ENCODE measurements at regions not wholly inside any gene's neighbourhood (a gene's known extent, or its start where the extent isn't known, plus 50 kb on each side); places are given as distances from the start of the nearest gene placed in this dataset.

DNA sequence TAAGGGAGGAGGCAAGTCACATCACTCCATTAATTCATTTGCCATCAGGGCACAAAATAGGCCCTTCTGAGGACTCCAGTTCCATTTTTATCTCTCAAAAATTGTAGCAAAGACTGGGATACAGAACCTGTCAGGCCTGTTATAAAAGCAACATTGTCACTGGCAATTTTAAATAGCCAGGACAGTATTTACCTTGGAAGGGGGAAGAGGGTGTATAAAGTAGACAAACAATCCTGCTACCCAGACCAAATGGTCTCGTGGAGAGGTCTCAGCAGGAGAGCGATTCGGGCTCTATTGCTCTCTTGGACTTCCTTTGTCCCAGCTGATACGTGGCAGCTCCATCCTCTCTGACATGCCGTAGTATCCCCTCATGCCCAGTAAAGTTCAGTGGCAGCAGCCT, 740.3 kb upstream of the HS6ST1 start:
- TF ChIP-seq CTCF (IDR thresholded peaks at IDR 0.05; ENCODE audit: low read length, missing control alignments): no peak
- no peak for DNase-seq (ENCODE audit: low read depth)
- no peak overlapping the region for H3K4me3 ChIP-seq (replicated peaks; ENCODE audit: low read depth, low read length)

- TF ChIP-seq CTCF (IDR thresholded peaks at IDR 0.05; ENCODE audit: low read length, missing control alignments): no peak
- DNase-seq (ENCODE audit: low read depth): no peak
- H3K4me3 ChIP-seq (replicated peaks; ENCODE audit: low read depth, low read length): no peak overlapping the region
Observed at GRCh38 chr2:129059476-129059875, 740.8 kb upstream of the HS6ST1 start.

DNA sequence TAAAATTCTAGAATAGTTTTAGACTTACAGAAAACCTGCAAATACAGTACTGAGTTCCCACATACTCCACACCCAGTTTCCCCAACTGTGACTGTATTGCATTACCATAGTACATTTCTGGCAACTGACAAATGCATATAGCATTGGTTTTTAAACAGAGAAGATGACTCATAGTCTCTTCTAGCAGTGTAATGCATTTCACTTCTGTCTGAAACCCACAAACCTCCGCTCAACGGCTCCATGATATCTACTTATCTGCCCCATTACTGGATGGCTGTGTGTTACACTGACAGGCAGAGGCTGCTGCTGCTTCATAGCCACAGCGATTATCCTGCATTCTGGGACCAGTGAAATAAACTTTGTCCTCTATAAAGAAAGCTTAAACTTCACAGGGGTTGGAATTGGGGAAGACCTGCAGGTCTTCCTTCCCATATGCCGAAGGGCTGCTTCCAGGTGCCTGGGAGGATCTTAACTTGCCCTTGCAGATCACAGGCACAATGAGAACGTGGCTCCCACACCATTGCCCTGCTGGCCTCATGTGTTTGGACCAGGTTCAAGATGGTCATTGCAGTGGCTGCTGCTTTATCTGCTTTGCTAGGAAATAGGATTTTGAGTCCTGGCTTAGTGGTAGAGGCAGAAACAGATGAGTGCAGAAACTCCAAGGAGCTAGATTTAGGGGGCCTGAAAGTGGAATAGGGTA, 742.6 kb upstream of the HS6ST1 start:
- no peak for TF ChIP-seq CTCF (IDR thresholded peaks at IDR 0.05; ENCODE audit: low read length, missing control alignments)
- H3K4me3 ChIP-seq (replicated peaks; ENCODE audit: low read depth, low read length): no peak overlapping the region
- peak; percentile 80 for DNase-seq (ENCODE audit: low read depth)

DNA sequence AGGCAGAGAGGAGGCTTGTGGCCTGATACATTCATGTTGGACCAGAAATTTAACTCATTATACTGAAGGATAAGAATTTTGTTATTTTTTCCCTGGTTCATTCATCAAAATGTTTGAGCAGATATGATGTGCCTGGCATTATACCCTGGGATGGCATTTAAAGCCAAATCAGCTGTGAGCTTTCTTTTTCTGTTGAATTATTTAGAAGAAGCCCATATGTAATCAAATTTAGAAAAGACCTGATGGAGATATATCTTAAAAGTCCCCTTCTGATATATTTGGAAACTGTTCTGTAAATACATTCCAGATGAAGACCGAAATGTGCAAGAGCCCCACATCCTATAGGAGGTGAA, 743.1 kb upstream of the HS6ST1 start:
- TF ChIP-seq CTCF (IDR thresholded peaks at IDR 0.05; ENCODE audit: low read length, missing control alignments): no peak
- no peak overlapping the region for H3K4me3 ChIP-seq (replicated peaks; ENCODE audit: low read depth, low read length)
- DNase-seq (ENCODE audit: low read depth): no peak

DNA sequence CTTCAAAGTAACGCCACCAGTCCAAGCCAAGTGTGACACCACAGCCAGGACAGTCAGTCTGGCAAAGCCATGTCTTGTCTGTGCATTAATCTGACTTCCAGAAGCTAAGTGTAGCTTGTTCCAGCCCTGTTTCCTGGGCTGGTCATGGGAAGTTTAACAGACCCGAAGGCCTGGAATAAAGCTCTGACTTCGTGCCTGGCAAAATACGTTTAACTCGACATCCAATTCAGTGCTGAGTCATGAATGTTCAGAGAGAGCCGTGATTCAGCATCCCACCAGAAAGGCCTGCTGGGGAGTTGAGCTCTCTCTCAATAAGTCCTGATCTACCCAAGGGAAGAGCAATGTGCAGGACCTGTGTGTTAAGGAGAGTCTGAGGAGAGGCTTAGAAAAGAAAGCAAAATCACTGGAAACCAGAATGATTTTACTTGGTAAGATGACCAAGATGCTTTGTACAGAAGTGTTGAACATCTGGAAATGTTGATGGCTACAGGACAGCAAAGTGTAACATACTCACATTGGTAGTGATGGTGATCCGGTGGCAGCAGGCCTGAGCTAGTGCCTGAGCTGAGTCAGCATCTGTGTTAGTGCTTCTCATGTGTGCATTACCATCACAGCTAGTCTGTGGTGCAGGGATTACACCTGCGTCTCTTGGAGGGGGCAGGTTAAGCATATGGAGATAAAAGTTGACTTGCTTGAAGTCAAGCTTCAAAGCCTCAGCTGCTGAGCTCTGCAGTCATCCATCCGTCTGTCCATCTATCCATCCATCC, 743.7 kb upstream of the HS6ST1 start:
- no peak for TF ChIP-seq CTCF (IDR thresholded peaks at IDR 0.05; ENCODE audit: low read length, missing control alignments)

DNA sequence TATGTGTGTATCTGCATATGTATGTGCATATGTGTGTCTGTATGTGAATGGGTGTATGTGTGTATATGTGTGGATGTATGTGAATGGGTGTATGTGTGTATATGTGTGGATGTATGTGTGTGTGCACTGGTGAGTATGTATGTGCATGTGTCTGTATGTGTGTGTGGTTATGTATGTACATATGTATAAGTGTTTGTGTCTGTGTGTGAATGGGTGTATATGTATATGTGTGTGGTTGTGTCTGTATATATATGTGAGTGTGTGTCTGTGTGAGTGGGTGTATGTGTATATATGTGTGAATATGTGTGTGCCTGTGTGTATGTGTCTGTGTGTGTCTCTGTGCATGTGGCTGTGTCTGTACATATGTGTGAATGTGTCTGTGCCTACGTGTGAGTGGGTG, 748.4 kb upstream of the HS6ST1 start:
- H3K4me3 ChIP-seq (replicated peaks; ENCODE audit: low read depth, low read length): no peak overlapping the region
- no peak for TF ChIP-seq CTCF (IDR thresholded peaks at IDR 0.05; ENCODE audit: low read length, missing control alignments)
- no peak for DNase-seq (ENCODE audit: low read depth)

More for the DNA sequence above, 743.7 kb upstream of the HS6ST1 start:
- peak; percentile 32 for DNase-seq (ENCODE audit: low read depth)
- no peak overlapping the region for H3K4me3 ChIP-seq (replicated peaks; ENCODE audit: low read depth, low read length)
